Keratinocyte (primary cell): ENCODE measurements at regions not wholly inside any gene's neighbourhood (a gene's known extent, or its start where the extent isn't known, plus 50 kb on each side); places are given as distances from the start of the nearest gene placed in this dataset.

ENCODE experiments used
- CTCF ChIP-seq, 3 experiments: IDR thresholded peaks in 1 of 3; conservative IDR thresholded peaks in 1 of 3; optimal IDR thresholded peaks in 1 of 3; 2 replicates in 2 of 3; 3 replicates in 1 of 3; pipeline versions ENCODE3 to v1.5.1; 2011; ENCODE audit warnings: low read length in 3 of 3, mild to moderate bottlenecking in 3 of 3, moderate library complexity in 2 of 3, control low read depth in 1 of 3, inconsistent platforms in 1 of 3; ENCODE audit not compliant: insufficient read depth in 2 of 3; ENCODE audit errors: extremely low read depth in 1 of 3
- EZH2 ChIP-seq: IDR thresholded peaks from one replicate; pipeline ENCODE4 v1.6.1; 2012; ENCODE audit warnings: inconsistent platforms, mild to moderate bottlenecking, low read length, moderate library complexity

- TF ChIP-seq CTCF (optimal IDR thresholded peaks at IDR 0.05 in 1 of 3, IDR thresholded peaks at IDR 0.05 in 1 of 3, conservative IDR thresholded peaks at IDR 0.05 in 1 of 3; ENCODE audit: extremely low read depth in 1 of 3, insufficient read depth in 2 of 3, low read length in 3 of 3) (no peak), EZH2 (no peak)
These were observed 205.7 kb downstream of the BCL11A start for GRCh38 chr2:60347781-60348180.
